NB4 (cell line): ENCODE measurements at regions not wholly inside any gene's neighbourhood (a gene's known extent, or its start where the extent isn't known, plus 50 kb on each side); places are given as distances from the start of the nearest gene placed in this dataset.

Experiments
- DNase-seq: peaks from one replicate; pipeline ENCODE4 v3.0.0; 2010; ENCODE audit warnings: low read depth
- H3K4me3 ChIP-seq: one replicate; pipeline ENCODE4 v1.5.1; 2011; ENCODE audit warnings: mild to moderate bottlenecking, low read depth, low read length, moderate library complexity
- CTCF ChIP-seq: IDR thresholded peaks from one replicate; pipeline ENCODE4 v1.5.1; 2012; ENCODE audit warnings: low read depth, low read length
- MAX ChIP-seq: IDR thresholded peaks from 2 replicates; pipeline ENCODE4 v1.6.1; 2011; ENCODE audit warnings: low read depth, low read length
- MYC ChIP-seq: IDR thresholded peaks from 2 replicates; pipeline ENCODE4 v1.6.1; 2011; ENCODE audit warnings: low read depth, low read length
- POLR2A ChIP-seq: IDR thresholded peaks from 2 replicates; pipeline ENCODE4 v1.6.1; 2011; ENCODE audit warnings: mild to moderate bottlenecking; ENCODE audit not compliant: insufficient read length; ENCODE audit errors: extremely low read depth

GRCh38 chr7:156534925-156535324 lies 105.6 kb upstream of the RNF32 start:
- DNase-seq: no peak
- TF ChIP-seq POLR2A (no peak), CTCF (no peak), MYC (no peak), MAX (no peak)

GRCh38 chr7:156533964-156534363 lies 106.6 kb upstream of the RNF32 start:
- no peak overlapping the region for H3K4me3 ChIP-seq
- no peak for DNase-seq
- TF ChIP-seq MAX: no peak
- TF ChIP-seq POLR2A: no peak
- TF ChIP-seq MYC: no peak
- TF ChIP-seq CTCF: no peak

More at GRCh38 chr7:156534925-156535324, 105.6 kb upstream of the RNF32 start:
- no peak overlapping the region for H3K4me3 ChIP-seq

- no peak overlapping the region for H3K4me3 ChIP-seq
- TF ChIP-seq MYC (no peak), POLR2A (no peak), CTCF (no peak), MAX (no peak)
- no peak for DNase-seq
Measured at GRCh38 chr7:156533420-156533819, 107.2 kb upstream of the RNF32 start.

- no peak for DNase-seq
- H3K4me3 ChIP-seq: no peak overlapping the region
- no peak for TF ChIP-seq MYC
- no peak for TF ChIP-seq POLR2A
- no peak for TF ChIP-seq CTCF
- TF ChIP-seq MAX: no peak
Measured at GRCh38 chr7:156532016-156532602, 108.5 kb upstream of the RNF32 start.

- no peak for DNase-seq
- TF ChIP-seq POLR2A (no peak), CTCF (no peak), MAX (no peak)
- H3K4me3 ChIP-seq: no peak overlapping the region
Measured at GRCh38 chr7:156529956-156530355, 110.6 kb upstream of the RNF32 start.

- no peak overlapping the region for H3K4me3 ChIP-seq
- no peak for DNase-seq
- no peak for TF ChIP-seq MYC
- TF ChIP-seq POLR2A: no peak
- no peak for TF ChIP-seq CTCF
- no peak for TF ChIP-seq MAX
Measured at GRCh38 chr7:156527458-156527890, 113.1 kb upstream of the RNF32 start.
